GM10266 (cell line): ENCODE measurements at regions not wholly inside any gene's neighbourhood (a gene's known extent, or its start where the extent isn't known, plus 50 kb on each side); places are given as distances from the start of the nearest gene placed in this dataset.

Experiments used
- DNase-seq: peaks from one replicate; pipeline ENCODE4 v3.0.0; 2012; ENCODE audit errors: extremely low spot score
- TF ChIP-seq, protein P1 (sequence below): IDR thresholded peaks from 2 replicates; pipeline ENCODE4 v1.5.1; 2012; ENCODE audit warnings: mild to moderate bottlenecking, low read depth; ENCODE audit not compliant: control insufficient read depth, insufficient read depth; ENCODE audit errors: missing control alignments

GRCh38 chr3:44104668-44105321 is 136.9 kb upstream of the TOPAZ1 start:
- TF ChIP-seq, protein P1, sequence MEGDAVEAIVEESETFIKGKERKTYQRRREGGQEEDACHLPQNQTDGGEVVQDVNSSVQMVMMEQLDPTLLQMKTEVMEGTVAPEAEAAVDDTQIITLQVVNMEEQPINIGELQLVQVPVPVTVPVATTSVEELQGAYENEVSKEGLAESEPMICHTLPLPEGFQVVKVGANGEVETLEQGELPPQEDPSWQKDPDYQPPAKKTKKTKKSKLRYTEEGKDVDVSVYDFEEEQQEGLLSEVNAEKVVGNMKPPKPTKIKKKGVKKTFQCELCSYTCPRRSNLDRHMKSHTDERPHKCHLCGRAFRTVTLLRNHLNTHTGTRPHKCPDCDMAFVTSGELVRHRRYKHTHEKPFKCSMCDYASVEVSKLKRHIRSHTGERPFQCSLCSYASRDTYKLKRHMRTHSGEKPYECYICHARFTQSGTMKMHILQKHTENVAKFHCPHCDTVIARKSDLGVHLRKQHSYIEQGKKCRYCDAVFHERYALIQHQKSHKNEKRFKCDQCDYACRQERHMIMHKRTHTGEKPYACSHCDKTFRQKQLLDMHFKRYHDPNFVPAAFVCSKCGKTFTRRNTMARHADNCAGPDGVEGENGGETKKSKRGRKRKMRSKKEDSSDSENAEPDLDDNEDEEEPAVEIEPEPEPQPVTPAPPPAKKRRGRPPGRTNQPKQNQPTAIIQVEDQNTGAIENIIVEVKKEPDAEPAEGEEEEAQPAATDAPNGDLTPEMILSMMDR = no peak
- DNase-seq = peak; percentile 71

DNA sequence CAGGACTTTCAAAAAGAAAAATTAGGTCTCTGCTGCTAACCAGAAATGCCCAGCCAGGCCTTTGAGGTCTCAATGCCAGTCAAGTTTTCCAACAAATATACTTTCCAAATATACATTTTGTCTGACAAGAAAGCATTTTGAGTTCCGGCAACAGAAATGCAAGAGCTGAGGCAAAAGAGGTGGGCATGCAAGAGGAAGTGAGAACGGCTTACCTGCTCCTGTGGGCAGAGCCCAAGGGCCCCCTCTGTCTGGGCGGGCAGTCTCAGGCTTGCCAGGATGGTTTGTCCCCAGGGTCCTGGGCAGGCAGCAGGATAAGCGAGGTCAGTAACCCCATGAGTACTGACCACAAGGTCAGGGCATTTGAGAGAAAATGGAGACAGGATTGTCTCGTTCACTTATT is 136.1 kb upstream of the TOPAZ1 start:
- no peak for DNase-seq
- TF ChIP-seq, protein P1 = no peak

GRCh38 chr3:44106756-44107155 is 134.9 kb upstream of the TOPAZ1 start:
- DNase-seq = no peak
- TF ChIP-seq, protein P1 = no peak

DNA sequence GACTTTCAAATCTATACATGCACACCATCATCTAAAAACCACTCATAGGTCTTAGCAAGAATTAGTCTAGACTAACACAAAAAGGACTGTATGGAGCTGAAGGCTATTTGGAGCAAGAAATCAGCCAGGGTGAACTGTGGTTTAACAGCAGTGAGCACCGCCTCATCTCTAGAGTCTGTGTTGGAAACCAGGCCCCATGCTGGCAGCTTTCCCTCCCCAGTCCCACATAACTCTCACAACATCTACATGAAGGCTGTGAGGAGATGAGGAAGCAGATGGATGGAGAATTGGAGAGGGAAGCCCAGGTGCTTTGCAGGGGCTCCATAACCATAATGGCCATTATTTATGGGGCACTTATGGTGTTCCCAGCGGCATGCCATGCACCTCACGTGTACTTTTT is 133.2 kb upstream of the TOPAZ1 start:
- TF ChIP-seq, protein P1 = no peak
- DNase-seq = no peak

DNA sequence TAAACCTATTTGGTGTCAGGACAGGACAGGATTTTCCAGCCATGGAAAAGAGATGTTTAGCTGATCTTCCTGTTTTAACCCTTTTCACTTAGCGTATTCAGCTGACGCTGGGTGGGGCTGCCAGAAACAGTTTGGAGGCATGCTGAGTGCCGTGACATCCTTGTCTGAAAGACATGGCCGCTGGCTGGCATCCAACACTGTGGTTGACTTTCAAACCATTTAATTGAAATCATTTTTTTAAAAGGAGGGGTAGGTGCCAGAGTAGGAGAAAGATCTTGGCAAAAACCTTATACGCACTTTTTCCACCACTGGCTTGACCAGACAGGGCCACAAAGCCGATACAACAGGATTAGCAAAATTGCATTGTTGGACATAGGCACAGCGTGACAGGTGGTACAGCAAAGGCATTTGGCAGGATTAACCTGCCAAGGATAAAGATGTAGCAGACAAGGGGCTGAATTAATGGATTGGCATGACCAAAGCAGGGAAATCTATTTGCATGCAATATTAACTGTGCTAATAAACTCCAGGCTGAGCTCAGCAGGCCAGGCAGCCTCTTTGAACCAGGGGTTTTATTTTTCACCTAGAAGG is 131.8 kb upstream of the TOPAZ1 start:
- no peak for DNase-seq

GRCh38 chr3:44110648-44111047 is 131.0 kb upstream of the TOPAZ1 start:
- DNase-seq = no peak
- TF ChIP-seq, protein P1 = no peak

More for the DNA sequence above, 131.8 kb upstream of the TOPAZ1 start:
- TF ChIP-seq, protein P1 = no peak

GRCh38 chr3:44111482-44111881 is 130.2 kb upstream of the TOPAZ1 start:
- TF ChIP-seq, protein P1 = no peak
- no peak for DNase-seq
